ENCODE measurements at regions not wholly inside any gene's neighbourhood (a gene's known extent, or its start where the extent isn't known, plus 50 kb on each side); places are given as distances from the start of the nearest gene placed in this dataset.

- no peak for DNase-seq (ENCODE audit: low read depth in 1 of 2, low spot score in 1 of 2)
- TF ChIP-seq CTCF (IDR thresholded peaks at IDR 0.05; ENCODE audit: insufficient read depth, low read length) (no peak), GABPA (IDR thresholded peaks at IDR 0.05; ENCODE audit: low read depth) (no peak), REST (IDR thresholded peaks at IDR 0.05; ENCODE audit: insufficient replicate concordance, low read depth) (no peak), POLR2AphosphoS5 (IDR thresholded peaks at IDR 0.05; ENCODE audit: low read depth) (no peak), SPI1 (IDR thresholded peaks at IDR 0.05; ENCODE audit: borderline replicate concordance, low read depth) (no peak)
- H3K4me3 ChIP-seq (replicated peaks; ENCODE audit: insufficient read depth, low read length), result no peak overlapping the region
- H3K27ac ChIP-seq (replicated peaks), result no peak overlapping the region
- H3K27me3 ChIP-seq (ENCODE audit: insufficient read depth, poor library complexity, severe bottlenecking), result peaks cover 6% of the 10 kb centered on the region
Measured at GRCh38 chr18:75858754-75859153, 431.3 kb upstream of the SMIM21 start.

- no peak overlapping the region for H3K4me3 ChIP-seq (replicated peaks; ENCODE audit: insufficient read depth, low read length)
- no peak for TF ChIP-seq SPI1 (IDR thresholded peaks at IDR 0.05; ENCODE audit: borderline replicate concordance, low read depth)
- no peak for TF ChIP-seq REST (IDR thresholded peaks at IDR 0.05; ENCODE audit: insufficient replicate concordance, low read depth)
- TF ChIP-seq GABPA (IDR thresholded peaks at IDR 0.05; ENCODE audit: low read depth), result no peak
- TF ChIP-seq CTCF (IDR thresholded peaks at IDR 0.05; ENCODE audit: insufficient read depth, low read length), result no peak
- no peak for TF ChIP-seq POLR2AphosphoS5 (IDR thresholded peaks at IDR 0.05; ENCODE audit: low read depth)
Measured at GRCh38 chr18:75857558-75857957, 430.1 kb upstream of the SMIM21 start.

GRCh38 chr18:75854808-75855207 is 427.3 kb upstream of the SMIM21 start:
- Histone ChIP-seq H3K4me3 (replicated peaks; ENCODE audit: insufficient read depth, low read length) (no peak overlapping the region), H3K27ac (replicated peaks) (no peak overlapping the region), H3K27me3 (ENCODE audit: insufficient read depth, poor library complexity, severe bottlenecking) (no peaks in the 10 kb centered on the region)
- no peak for DNase-seq (ENCODE audit: low read depth in 1 of 2, low spot score in 1 of 2)
- no peak for TF ChIP-seq GABPA (IDR thresholded peaks at IDR 0.05; ENCODE audit: low read depth)
- TF ChIP-seq POLR2AphosphoS5 (IDR thresholded peaks at IDR 0.05; ENCODE audit: low read depth), result no peak
- TF ChIP-seq SPI1 (IDR thresholded peaks at IDR 0.05; ENCODE audit: borderline replicate concordance, low read depth), result no peak
- no peak for TF ChIP-seq REST (IDR thresholded peaks at IDR 0.05; ENCODE audit: insufficient replicate concordance, low read depth)
- no peak for TF ChIP-seq CTCF (IDR thresholded peaks at IDR 0.05; ENCODE audit: insufficient read depth, low read length)

More at GRCh38 chr18:75857558-75857957, 430.1 kb upstream of the SMIM21 start:
- Histone ChIP-seq H3K27ac (replicated peaks) (no peak overlapping the region), H3K27me3 (ENCODE audit: insufficient read depth, poor library complexity, severe bottlenecking) (no peaks in the 10 kb centered on the region)
- no peak for DNase-seq (ENCODE audit: low read depth in 1 of 2, low spot score in 1 of 2)

All from HL-60 (cell line).